ENCODE measurements at regions not wholly inside any gene's neighbourhood (a gene's known extent, or its start where the extent isn't known, plus 50 kb on each side); places are given as distances from the start of the nearest gene placed in this dataset.

DNA sequence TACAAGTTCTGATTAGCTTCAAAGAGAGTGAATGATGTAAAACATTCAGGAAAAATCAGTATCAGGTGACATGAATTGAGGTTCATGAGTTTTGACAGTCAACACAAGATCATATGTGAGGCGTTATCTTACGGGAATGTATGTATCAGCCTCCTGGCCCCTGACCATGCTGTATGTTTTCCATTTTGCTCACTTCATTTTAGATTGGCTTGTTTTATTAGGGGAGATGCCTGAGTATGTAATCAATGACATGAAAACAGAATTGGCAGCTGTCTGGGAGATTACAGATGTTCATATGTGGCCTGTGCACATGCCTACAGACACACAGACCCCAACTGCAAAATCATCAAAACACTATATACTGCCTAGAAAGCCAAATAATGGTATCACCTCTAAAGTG lies 168.5 kb upstream of the RND3 start:
- TF ChIP-seq, protein P1, sequence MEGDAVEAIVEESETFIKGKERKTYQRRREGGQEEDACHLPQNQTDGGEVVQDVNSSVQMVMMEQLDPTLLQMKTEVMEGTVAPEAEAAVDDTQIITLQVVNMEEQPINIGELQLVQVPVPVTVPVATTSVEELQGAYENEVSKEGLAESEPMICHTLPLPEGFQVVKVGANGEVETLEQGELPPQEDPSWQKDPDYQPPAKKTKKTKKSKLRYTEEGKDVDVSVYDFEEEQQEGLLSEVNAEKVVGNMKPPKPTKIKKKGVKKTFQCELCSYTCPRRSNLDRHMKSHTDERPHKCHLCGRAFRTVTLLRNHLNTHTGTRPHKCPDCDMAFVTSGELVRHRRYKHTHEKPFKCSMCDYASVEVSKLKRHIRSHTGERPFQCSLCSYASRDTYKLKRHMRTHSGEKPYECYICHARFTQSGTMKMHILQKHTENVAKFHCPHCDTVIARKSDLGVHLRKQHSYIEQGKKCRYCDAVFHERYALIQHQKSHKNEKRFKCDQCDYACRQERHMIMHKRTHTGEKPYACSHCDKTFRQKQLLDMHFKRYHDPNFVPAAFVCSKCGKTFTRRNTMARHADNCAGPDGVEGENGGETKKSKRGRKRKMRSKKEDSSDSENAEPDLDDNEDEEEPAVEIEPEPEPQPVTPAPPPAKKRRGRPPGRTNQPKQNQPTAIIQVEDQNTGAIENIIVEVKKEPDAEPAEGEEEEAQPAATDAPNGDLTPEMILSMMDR (IDR thresholded peaks at IDR 0.05), result no peak
- TF ChIP-seq EP300 (IDR thresholded peaks at IDR 0.05), result no peak

All from gastroesophageal sphincter (tissue), 3 donors.